DND-41 (cell line): ENCODE measurements at regions not wholly inside any gene's neighbourhood (a gene's known extent, or its start where the extent isn't known, plus 50 kb on each side); places are given as distances from the start of the nearest gene placed in this dataset.

ENCODE experiments used
- EZH2 ChIP-seq: IDR thresholded peaks from 3 replicates; pipeline ENCODE4 v1.6.1; 2012; ENCODE audit warnings: borderline replicate concordance, low read depth, mild to moderate bottlenecking, moderate library complexity, low read length, inconsistent platforms; ENCODE audit not compliant: severe bottlenecking
- TF ChIP-seq, protein P1 (sequence below): IDR thresholded peaks from 2 replicates; pipeline ENCODE4 v1.5.1; 2012; ENCODE audit warnings: borderline replicate concordance, low read length, moderate library complexity, mild to moderate bottlenecking; ENCODE audit not compliant: poor library complexity, severe bottlenecking; ENCODE audit errors: extremely low read depth

- TF ChIP-seq EZH2 = no peak
- TF ChIP-seq, protein P1, sequence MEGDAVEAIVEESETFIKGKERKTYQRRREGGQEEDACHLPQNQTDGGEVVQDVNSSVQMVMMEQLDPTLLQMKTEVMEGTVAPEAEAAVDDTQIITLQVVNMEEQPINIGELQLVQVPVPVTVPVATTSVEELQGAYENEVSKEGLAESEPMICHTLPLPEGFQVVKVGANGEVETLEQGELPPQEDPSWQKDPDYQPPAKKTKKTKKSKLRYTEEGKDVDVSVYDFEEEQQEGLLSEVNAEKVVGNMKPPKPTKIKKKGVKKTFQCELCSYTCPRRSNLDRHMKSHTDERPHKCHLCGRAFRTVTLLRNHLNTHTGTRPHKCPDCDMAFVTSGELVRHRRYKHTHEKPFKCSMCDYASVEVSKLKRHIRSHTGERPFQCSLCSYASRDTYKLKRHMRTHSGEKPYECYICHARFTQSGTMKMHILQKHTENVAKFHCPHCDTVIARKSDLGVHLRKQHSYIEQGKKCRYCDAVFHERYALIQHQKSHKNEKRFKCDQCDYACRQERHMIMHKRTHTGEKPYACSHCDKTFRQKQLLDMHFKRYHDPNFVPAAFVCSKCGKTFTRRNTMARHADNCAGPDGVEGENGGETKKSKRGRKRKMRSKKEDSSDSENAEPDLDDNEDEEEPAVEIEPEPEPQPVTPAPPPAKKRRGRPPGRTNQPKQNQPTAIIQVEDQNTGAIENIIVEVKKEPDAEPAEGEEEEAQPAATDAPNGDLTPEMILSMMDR = no peak
Observed at GRCh38 chrX:143429811-143430210, 87.5 kb downstream of the SPANXN3 start.
